ENCODE measurements at regions not wholly inside any gene's neighbourhood (a gene's known extent, or its start where the extent isn't known, plus 50 kb on each side); places are given as distances from the start of the nearest gene placed in this dataset.

GRCh38 chr15:29490747-29491471 lies 221.3 kb upstream of the NSMCE3 start:
- DNase-seq = no peak

- no peak for DNase-seq
Observed at GRCh38 chr15:29480949-29481348, 211.3 kb upstream of the NSMCE3 start.

DNA sequence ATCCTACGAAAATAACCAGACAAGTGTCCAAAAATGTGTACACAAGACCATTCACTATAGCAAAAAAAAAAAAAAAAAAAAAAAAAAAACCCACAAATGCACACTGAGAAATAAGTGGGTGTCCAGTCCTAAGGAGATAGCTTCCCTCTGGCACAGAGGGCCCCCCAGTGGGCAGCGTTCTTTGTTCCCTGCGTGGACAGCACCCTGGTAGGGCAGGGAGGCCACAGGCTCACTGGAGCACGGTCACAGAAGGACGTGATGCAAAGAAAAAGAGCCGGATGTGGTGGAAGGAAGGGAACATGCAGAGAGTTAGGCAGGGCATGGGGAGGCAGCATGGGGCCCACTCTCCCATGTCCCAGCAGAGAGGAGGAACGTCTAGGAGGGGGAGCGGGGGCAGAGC lies 210.7 kb upstream of the NSMCE3 start:
- no peak for DNase-seq

- no peak for DNase-seq
Observed at GRCh38 chr15:29477256-29477655, 207.6 kb upstream of the NSMCE3 start.

DNA sequence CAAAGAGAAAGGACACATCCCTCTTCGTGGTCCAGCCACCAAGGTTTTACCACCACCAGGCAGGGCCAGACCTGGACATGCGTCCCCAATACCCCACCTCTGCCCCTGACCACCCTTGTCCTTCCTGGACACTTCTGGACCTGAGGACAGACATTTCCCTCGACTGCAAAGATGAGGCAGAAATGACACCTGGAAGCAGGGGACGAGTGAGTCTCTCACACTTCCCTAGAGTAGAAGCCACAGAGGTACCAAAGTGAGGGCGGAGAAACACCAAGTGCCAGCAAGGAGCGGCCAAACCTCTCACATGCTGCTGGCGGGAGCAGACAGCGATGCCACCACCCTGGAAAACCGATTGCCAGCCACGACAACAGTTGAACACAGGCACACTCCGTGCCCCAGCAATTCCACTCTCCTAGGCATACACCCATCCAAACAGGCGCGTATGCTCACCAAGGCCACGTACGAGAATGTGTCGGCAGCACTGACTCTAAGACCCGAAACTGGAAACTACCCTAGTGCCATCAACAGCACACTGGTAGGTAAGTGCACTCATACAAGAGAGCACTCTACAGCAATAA lies 207.0 kb upstream of the NSMCE3 start:
- DNase-seq = no peak

DNA sequence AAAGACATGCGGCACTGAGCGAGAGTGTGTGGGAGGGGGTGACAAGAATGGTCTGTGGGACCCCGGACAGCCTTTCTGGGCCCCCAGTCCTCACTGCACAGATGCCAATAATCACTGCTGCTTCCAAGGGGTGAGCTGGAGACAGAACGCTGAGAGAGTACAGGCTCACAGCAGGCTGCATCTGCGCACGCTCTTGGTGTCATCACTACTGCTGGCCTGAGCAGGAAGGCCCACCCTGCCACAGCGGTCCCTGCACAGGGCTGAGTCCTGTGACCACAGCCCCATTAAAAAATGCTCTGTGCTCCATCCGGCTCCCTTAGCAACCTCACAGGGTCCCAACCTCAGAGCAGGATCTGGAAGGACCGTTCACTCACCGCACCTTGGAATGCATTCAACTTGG lies 205.5 kb upstream of the NSMCE3 start:
- DNase-seq = no peak

GRCh38 chr15:29473621-29474105 lies 204.0 kb upstream of the NSMCE3 start:
- no peak for DNase-seq

GRCh38 chr15:29472901-29473445 lies 203.4 kb upstream of the NSMCE3 start:
- no peak for DNase-seq

DNA sequence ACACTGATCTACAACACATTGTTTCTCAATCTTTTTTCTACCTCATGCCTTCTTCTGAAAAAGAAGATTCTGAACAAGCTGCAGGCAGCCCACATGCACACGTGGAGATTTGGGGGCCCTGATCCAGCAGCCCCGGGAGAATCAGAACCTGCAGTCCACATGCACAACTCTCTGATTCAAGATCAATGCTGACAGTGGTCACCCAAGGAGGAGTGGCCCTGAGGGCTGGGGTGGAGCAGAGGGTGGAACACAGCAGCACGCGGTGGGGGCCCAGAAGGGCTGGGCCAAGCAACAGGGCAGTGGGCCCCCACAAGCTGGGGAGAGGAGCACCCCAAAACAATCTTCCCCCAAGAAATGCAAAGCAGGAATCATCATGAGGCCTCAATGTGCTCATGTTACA lies 202.1 kb upstream of the NSMCE3 start:
- DNase-seq = no peak

DNA sequence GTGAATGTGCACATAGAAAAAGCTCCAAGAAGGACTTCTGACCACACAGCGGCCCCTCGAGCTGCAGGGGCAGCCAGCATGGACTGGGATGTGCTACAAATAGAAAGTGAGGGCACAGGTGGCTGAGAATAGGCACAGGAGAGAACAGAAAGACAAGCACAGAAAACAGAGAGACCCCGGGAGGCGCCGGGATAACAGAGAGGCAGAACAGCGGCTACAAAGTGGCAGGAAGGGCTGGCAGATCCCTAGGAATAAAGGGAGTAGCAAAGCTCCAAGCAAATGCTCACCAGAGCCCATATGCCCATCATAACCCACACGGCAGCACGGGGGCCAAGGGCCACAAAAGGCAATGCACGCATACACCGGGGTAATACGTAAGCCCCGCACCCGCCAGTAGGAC lies 201.7 kb upstream of the NSMCE3 start:
- DNase-seq = no peak

DNA sequence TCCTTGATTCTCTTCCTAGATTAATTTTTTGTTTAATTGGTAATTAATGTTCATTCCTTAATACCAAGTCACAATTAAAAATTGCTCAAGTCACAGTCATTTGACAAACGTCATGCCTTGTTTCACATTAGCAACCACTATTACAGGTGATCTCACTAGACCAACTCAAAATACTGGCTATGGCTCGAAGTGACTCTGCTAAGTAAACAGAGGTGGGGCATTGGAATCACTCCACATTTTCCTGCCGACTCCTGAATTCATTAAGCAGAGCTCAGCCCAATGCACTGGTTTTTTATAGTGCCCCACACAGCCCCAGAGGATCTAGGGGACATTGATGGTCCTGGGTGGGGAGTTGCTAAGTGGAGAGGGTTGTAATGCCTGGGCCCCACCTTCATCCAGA lies 201.2 kb upstream of the NSMCE3 start:
- no peak for DNase-seq

GRCh38 chr15:29470311-29470710 lies 200.7 kb upstream of the NSMCE3 start:
- no peak for DNase-seq

DNA sequence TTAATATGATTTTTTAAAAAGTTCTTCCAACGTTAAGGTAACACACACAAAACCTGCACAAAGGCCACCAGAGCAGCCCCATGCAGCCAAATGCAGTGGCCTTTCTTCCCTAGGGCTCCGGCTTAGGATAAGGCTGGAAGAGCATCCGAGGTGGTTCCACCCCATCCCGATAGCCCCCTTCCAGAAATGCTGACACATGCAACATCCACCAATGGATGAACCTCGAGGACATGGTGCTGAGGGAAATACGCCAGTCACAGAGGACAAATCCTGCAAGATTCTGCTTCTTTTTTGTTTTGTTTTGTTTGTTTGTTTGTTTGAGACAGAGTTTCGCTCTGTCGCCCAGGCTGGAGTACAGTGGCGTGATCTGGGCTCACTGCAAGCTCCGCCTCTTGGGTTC lies 199.3 kb upstream of the NSMCE3 start:
- DNase-seq = no peak

GRCh38 chr15:29467091-29467490 lies 197.5 kb upstream of the NSMCE3 start:
- no peak for DNase-seq

DNA sequence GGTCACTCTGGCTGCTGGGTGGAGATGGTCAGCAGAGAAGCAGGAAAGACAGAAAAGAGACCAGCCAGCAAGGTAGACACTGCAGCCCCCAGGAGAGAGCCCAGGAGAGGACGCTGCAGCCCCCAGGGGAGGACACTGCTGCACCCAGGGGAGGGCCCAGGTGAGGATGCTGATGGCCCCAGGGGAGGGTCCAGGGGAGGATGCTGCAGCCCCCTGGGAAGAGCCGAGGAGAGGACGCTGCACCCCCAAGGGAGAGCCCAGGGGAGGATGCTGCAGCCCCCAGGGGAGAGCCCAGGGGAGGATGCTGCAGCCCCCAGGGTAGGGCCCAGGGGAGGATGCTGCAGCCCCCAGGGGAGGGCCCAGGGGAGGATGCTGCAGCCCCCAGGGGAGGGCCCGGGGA lies 196.7 kb upstream of the NSMCE3 start:
- DNase-seq = no peak

DNA sequence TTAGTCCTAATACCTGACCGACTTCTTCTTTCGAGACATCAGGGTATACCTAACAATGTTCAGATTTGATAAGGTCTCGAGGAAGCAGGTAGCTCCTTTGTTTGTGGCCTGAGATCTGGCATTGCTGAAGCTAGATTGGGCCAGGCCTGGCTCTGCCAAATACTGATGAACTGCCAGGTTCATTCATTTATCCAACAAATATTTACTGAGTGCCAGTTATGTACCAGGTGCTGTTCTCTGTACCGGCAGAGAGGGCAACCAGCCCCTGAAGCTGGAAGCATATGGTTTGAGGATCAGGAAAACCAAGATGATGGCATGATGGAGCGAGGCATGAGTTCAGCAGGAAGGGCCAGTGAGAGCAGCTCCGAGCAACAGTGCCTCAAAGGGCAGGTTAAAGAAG lies 196.2 kb upstream of the NSMCE3 start:
- no peak for DNase-seq

DNA sequence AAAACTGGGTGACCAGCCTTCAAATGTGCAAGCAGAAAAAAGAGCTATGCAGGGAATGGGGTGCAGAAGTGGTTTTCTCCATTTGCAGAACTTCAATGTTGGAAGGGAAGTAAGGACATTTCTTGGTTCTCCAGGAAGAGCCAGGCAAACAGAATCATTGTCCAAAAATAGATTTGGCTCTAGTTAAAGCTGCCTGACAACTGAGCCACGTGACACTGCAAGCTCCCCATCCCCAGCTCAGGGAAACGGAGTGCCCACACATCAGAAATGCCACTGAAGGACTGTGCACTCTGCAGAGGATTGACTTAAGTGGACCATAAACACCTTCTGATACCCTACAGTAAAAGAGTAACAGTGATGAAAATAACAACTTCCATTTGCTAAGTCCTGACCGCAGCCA lies 195.6 kb upstream of the NSMCE3 start:
- no peak for DNase-seq

- no peak for DNase-seq
Observed at GRCh38 chr15:29461877-29462276, 192.3 kb upstream of the NSMCE3 start.

DNA sequence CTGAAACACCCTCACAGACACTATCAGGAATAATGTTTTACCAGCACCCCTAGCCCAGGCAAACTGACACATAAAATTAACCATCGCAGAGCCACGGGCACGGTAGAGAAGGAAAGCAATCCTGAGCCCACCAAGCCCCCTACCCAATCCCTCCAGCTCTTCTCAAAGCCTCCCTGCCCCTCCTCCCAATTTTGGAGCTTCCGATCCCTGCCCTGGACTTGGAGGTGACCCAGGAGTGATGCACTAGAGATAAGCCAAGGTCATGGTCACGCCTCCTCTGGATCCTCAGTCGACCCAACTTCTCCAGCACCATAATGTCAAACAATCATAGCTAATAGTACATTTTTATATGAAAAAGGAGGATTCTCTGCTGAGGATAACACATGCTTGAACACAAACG lies 188.7 kb upstream of the NSMCE3 start:
- no peak for DNase-seq

DNA sequence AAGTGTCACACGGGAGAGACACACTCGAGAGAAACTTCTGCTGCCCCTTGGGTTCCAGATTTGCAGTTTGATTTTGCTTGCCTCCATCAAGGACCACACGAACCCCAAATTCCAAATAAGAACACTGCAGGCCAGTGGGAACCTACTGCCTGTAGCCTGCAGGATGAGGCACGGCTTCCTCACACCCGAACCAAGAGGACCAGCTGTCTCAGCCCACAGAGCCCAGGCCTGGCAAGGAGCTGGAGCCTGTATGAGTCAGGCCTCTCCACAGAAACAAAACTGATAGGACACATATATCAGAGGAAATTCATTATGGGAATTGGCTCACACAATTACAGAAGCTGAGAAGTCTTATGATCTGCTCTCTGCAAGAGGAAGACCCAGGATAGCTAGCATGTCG lies 188.1 kb upstream of the NSMCE3 start:
- DNase-seq = no peak

DNA sequence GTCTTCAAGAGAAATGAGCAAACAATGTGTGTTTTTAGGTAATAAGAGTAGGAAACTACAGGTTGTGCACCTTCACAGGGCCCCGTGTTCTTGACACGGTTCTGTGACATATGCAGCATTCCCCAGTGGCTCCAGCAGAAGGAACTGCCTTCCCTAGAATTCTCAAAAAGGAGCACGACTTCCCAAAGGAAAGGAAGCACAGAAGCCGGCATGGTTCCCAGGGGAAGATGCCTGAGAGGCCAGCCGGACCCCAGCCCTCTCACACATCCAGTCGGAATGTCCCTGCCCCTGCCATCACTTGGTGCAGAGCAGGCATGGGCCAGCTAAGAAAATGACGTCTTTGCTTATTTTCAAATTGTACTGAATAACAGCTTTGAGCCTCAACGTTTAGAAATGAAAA lies 187.3 kb upstream of the NSMCE3 start:
- DNase-seq = no peak

- no peak for DNase-seq
Observed at GRCh38 chr15:29456255-29456654, 186.6 kb upstream of the NSMCE3 start.

DNA sequence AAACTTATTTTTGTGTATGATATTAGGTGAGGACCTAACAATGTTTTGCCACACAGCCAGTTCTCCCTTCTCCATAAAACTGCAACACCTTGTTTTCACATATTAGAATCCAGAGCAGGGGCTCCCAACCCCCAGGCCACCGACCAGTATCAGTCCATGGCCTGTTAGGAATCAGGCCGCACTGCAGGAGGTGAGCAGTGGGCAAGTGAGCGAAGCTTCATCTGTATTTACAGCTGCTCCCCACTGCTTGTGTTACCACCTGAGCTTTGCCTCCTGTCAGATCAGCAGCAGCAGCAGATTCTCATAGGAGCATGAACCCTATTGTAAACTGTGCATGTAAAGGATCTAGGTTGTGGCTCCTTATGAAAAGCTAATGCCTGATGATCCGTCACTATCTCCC lies 185.9 kb upstream of the NSMCE3 start:
- no peak for DNase-seq

GRCh38 chr15:29455055-29455454 lies 185.4 kb upstream of the NSMCE3 start:
- DNase-seq = no peak

DNA sequence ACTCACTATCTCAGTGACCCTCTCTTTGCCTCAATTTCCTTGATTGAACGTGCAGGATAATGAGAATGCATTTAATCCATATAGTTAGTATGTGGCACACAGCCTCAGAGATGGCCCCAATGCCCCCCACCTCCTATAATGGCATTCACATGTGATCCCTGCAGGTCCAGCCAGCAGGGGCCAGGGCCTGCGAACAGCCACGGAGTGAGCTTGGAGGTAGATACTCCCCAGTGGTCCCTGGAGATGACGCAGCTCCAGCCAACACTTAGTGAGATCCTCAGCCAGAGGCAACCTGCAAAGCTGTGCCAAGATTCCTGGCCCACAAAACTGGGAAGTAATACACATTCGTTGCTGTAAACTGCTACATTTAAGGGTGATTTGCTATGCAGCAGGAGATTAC lies 184.9 kb upstream of the NSMCE3 start:
- DNase-seq = no peak

All from T-helper 2 cell (primary cell).